Brain microvascular endothelial cell (primary cell): ENCODE measurements at regions not wholly inside any gene's neighbourhood (a gene's known extent, or its start where the extent isn't known, plus 50 kb on each side); places are given as distances from the start of the nearest gene placed in this dataset.

Source experiments
- DNase-seq: peaks from one replicate; pipeline ENCODE4 v3.0.0-alpha.2; 2020
- H3K27ac ChIP-seq: fragments of 250-450 bp; sonication (Bioruptor Pico); 2 replicates; pipeline ENCODE4 v1.5.1; 2020; ENCODE audit warnings: mild to moderate bottlenecking, moderate library complexity
- H3K27me3 ChIP-seq: fragments of 250-450 bp; sonication (Bioruptor Pico); replicated peaks from 2 replicates; pipeline ENCODE4 v1.5.1; 2020; ENCODE audit warnings: mild to moderate bottlenecking
- H3K36me3 ChIP-seq: fragments of 250-450 bp; sonication (Bioruptor Pico); replicated peaks from 2 replicates; pipeline ENCODE4 v1.5.1; 2020; ENCODE audit warnings: mild to moderate bottlenecking
- H3K4me3 ChIP-seq: 2 replicates; pipeline ENCODE4 v1.5.1; 2011; ENCODE audit warnings: low read depth, mild to moderate bottlenecking, control low read depth, low read length, moderate library complexity
- in situ Hi-C: cut with HindIII; loops from 2 replicates; pipeline ENCODE4 v1.10.0; 2017; ENCODE audit warnings: low sequenced_read_pairs, low pct_ligation_motif_present
- TF ChIP-seq, protein P1 (sequence below): IDR thresholded peaks from 2 replicates; pipeline ENCODE4 v1.5.1; 2011; ENCODE audit warnings: low read depth, mild to moderate bottlenecking, moderate library complexity, low read length, control low read depth, inconsistent platforms; ENCODE audit errors: missing control alignments

DNA sequence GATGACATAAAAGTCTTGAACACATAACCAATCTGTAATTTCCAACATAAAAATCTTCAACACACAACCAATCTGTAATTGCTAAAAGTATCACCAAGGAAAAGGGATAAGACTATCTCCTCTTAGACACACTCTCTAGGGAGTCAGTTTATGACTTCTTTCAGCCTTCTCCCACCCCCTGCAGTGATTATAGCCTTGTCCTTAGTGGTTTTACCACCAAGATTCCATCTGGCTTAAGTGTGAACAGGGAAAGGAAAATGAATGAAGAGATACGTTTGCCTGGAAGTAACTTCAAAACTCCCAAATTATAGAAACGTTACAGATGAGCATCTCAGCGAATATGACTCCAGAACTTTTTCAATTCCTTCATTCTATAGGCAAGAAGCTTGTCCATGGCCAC is 136.2 kb upstream of the RASSF8 start:
- TF ChIP-seq, protein P1, sequence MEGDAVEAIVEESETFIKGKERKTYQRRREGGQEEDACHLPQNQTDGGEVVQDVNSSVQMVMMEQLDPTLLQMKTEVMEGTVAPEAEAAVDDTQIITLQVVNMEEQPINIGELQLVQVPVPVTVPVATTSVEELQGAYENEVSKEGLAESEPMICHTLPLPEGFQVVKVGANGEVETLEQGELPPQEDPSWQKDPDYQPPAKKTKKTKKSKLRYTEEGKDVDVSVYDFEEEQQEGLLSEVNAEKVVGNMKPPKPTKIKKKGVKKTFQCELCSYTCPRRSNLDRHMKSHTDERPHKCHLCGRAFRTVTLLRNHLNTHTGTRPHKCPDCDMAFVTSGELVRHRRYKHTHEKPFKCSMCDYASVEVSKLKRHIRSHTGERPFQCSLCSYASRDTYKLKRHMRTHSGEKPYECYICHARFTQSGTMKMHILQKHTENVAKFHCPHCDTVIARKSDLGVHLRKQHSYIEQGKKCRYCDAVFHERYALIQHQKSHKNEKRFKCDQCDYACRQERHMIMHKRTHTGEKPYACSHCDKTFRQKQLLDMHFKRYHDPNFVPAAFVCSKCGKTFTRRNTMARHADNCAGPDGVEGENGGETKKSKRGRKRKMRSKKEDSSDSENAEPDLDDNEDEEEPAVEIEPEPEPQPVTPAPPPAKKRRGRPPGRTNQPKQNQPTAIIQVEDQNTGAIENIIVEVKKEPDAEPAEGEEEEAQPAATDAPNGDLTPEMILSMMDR: no peak
- Histone ChIP-seq H3K36me3 (no peaks in the 10 kb centered on the region), H3K27me3 (no peaks in the 10 kb centered on the region), H3K4me3 (no peak overlapping the region), H3K27ac (no peak overlapping the region)
- no peak for DNase-seq
- in situ Hi-C loops: no loop called here

DNA sequence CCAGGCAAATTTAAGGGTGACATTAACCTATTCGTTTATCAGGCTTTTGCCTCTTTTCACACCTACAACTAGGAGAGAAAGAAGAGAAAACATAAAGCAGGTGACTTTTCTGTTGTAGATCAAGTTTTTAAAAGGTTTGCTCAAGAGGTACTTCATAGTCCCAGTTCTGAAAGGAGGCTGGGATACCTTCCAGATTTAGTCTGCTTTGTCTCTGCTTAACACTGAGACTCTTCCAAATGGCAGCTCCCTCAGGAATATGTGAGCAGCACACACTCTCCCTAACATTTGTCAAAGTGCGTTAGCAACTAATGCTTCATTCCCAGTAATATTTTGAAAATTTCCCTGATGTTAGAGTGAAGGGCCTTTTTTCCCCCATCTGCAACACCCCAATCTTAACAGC is 133.7 kb upstream of the RASSF8 start:
- TF ChIP-seq, protein P1: no peak
- DNase-seq: no peak

DNA sequence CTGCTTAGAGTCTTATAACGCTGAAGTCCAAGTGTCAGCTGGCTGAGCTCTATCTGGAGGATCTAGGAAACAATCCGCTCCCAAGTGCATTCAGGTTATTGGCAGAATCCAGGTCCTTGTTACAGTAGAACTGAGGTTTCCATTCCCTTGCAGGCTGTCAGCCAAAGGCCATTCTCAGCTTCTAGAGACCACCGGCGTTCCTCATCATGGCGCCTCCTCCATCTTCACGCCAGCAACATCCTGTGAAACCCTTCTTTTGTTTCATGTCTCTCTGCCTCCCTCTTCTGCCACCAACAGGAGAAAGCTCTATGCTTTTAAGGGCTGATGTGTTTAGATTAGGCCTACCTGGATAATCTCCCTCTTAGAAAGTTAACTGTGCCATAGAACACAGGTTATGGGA is 133.0 kb upstream of the RASSF8 start:
- Histone ChIP-seq H3K36me3 (no peaks in the 10 kb centered on the region), H3K4me3 (no peak overlapping the region), H3K27ac (no peak overlapping the region), H3K27me3 (no peaks in the 10 kb centered on the region)
- in situ Hi-C loops: no loop called here
- TF ChIP-seq, protein P1: peak; percentile 32
- DNase-seq: no peak

More for the DNA sequence above, 133.7 kb upstream of the RASSF8 start:
- Histone ChIP-seq H3K27me3 (no peaks in the 10 kb centered on the region), H3K4me3 (no peak overlapping the region), H3K27ac (no peak overlapping the region), H3K36me3 (no peaks in the 10 kb centered on the region)
- in situ Hi-C loops: no loop called here

DNA sequence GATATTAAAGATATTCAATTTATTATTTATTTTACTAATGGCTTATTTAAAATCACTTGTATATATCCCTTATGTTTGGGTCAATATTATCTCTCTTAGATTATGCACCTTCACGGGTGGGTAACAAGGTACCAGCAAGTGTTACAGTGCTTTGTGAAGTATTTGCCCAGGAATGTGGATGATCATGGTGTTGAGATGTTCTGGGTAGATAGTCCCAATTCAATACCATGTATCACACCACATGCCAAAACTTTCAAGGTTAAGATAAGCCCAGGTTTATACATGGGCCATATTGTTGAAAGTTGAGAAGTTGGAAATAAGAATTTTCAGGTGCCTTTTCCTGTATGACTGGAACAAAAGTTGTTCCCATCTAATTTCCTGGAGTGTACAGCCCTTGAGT is 131.3 kb upstream of the RASSF8 start:
- H3K4me3 ChIP-seq: no peak overlapping the region

DNA sequence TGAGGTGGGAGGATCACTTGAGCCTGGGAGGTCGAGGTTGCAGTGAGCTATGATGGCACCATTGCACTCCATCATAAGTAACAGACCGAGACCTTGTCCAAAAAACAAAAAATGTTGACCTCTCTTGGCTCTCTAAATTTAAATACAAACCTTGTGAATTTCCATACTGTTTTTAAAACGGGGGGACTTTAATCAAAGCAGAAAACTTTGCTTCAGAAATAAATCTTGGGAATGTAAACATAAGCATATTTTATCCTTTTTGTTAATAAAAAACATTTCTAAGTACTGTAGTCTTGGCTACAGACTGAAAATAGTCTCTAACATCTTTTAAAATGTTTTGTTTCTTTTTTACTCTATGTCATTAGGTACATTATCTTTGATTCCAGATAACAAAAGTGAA is 130.7 kb upstream of the RASSF8 start:
- no peak for DNase-seq
- TF ChIP-seq, protein P1: no peak
- H3K27ac ChIP-seq: no peak overlapping the region
- no peaks in the 10 kb centered on the region for H3K36me3 ChIP-seq
- in situ Hi-C loops: no loop called here
- no peaks in the 10 kb centered on the region for H3K27me3 ChIP-seq
- H3K4me3 ChIP-seq: no peak overlapping the region

More for the DNA sequence above, 131.3 kb upstream of the RASSF8 start:
- TF ChIP-seq, protein P1: no peak
- in situ Hi-C loops: no loop called here
- H3K36me3 ChIP-seq: no peaks in the 10 kb centered on the region
- no peaks in the 10 kb centered on the region for H3K27me3 ChIP-seq
- H3K27ac ChIP-seq: no peak overlapping the region
- DNase-seq: no peak

DNA sequence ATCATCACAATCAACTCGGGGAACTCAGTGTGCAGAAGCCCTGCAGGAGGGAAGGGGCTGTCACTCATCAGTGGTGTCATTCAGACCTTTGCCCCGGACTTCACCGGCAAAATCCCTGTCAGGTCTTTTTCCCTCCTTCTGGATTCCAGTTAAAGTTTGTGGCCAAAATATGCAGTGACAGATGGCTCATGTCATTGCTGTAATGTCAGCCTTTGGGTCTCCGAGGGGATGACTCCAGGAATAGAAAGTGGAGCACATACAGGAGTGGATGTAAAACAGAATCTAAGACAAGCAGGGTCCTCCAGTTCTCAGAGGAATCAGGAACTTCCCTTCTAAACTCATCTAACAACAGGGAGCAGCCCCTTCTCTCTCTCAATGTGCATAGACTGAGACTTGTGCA is 130.3 kb upstream of the RASSF8 start:
- peak overlapping the region; percentile 96 for H3K27ac ChIP-seq

More for the DNA sequence above, 130.3 kb upstream of the RASSF8 start:
- Histone ChIP-seq H3K27me3 (no peaks in the 10 kb centered on the region), H3K4me3 (no peak overlapping the region), H3K36me3 (no peaks in the 10 kb centered on the region)
- TF ChIP-seq, protein P1: no peak
- in situ Hi-C loops: no loop called here
- no peak for DNase-seq
